ENCODE measurements at regions not wholly inside any gene's neighbourhood (a gene's known extent, or its start where the extent isn't known, plus 50 kb on each side); places are given as distances from the start of the nearest gene placed in this dataset.

- TF ChIP-seq CTCF (conservative IDR thresholded peaks at IDR 0.05) = no peak
- TF ChIP-seq ZFX (IDR thresholded peaks at IDR 0.05) = no peak
These were observed 751.5 kb upstream of the CCDC179 start for GRCh38 chr11:23611726-23612125.

Data from C4-2B (cell line).